GM12875 (cell line): ENCODE measurements at regions not wholly inside any gene's neighbourhood (a gene's known extent, or its start where the extent isn't known, plus 50 kb on each side); places are given as distances from the start of the nearest gene placed in this dataset.

Experiments
- H3K4me3 ChIP-seq: one replicate; pipeline ENCODE4 v1.5.1; 2011; ENCODE audit warnings: low read depth, low read length, control low read depth
- TF ChIP-seq, protein P1 (sequence below): IDR thresholded peaks from 2 replicates; pipeline ENCODE4 v1.5.1; 2011; ENCODE audit warnings: low read depth, mild to moderate bottlenecking, control low read depth, inconsistent platforms, low read length, moderate library complexity, borderline replicate concordance; ENCODE audit not compliant: insufficient read depth

DNA sequence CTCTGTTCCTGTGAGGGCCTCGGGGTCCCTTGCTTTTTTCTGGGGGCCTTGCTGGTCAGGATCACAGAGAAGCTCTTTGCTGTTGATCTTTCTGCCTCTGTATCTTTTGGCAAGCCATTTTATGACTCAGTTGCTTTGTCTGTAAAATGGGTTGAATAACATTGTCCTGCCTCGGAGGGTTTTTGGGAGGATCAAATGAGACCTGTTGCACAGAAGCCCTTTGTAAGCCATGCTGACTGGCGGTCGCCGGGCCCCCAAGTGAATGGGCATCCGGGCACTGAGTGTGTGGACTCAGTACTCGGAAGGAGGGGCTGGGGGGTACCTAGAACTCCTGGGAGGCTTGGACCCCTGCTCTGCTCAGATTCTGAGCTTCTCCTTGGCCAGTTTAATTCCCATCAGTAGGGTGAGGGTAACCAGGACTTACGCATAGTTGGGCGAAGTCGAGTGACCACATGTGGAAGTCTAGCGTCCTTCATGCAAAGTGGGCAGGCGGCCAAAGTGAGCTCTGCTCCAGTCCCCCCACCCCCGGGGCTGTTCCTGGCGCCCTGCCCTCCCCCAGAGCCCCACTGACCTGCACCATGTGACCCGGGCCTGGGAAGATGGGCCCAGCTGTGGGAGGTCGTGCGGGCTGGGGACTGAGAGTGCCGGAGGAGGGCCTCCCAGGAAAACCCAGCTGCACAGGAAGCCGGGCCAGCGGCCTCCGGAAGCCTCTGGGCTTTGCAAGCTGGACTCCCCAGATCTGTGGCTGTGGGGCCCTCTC lies 284.0 kb downstream of the SEC14L1 start:
- TF ChIP-seq, protein P1, sequence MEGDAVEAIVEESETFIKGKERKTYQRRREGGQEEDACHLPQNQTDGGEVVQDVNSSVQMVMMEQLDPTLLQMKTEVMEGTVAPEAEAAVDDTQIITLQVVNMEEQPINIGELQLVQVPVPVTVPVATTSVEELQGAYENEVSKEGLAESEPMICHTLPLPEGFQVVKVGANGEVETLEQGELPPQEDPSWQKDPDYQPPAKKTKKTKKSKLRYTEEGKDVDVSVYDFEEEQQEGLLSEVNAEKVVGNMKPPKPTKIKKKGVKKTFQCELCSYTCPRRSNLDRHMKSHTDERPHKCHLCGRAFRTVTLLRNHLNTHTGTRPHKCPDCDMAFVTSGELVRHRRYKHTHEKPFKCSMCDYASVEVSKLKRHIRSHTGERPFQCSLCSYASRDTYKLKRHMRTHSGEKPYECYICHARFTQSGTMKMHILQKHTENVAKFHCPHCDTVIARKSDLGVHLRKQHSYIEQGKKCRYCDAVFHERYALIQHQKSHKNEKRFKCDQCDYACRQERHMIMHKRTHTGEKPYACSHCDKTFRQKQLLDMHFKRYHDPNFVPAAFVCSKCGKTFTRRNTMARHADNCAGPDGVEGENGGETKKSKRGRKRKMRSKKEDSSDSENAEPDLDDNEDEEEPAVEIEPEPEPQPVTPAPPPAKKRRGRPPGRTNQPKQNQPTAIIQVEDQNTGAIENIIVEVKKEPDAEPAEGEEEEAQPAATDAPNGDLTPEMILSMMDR, result no peak
- no peak overlapping the region for H3K4me3 ChIP-seq

DNA sequence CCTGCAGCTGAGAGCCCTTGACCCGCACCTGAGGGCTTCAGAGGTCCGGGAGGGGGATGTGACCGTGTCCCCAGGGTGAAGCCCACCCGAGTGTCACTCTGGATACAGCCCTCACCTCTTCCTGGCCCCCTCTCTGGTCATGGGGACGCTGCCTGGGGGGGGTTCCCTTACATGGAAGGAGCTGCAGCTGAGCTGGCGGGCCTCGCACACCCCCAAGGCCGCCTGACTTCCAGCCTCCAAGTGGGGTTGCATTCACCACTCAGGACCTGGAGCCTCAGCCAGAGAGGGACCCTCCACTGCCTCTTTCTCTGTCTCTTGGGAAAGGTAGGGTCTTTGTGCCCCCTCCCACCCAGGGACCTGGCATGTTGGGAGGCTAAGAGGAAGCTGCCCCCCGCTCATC lies 284.6 kb downstream of the SEC14L1 start:
- TF ChIP-seq, protein P1, result no peak
- H3K4me3 ChIP-seq, result no peak overlapping the region

DNA sequence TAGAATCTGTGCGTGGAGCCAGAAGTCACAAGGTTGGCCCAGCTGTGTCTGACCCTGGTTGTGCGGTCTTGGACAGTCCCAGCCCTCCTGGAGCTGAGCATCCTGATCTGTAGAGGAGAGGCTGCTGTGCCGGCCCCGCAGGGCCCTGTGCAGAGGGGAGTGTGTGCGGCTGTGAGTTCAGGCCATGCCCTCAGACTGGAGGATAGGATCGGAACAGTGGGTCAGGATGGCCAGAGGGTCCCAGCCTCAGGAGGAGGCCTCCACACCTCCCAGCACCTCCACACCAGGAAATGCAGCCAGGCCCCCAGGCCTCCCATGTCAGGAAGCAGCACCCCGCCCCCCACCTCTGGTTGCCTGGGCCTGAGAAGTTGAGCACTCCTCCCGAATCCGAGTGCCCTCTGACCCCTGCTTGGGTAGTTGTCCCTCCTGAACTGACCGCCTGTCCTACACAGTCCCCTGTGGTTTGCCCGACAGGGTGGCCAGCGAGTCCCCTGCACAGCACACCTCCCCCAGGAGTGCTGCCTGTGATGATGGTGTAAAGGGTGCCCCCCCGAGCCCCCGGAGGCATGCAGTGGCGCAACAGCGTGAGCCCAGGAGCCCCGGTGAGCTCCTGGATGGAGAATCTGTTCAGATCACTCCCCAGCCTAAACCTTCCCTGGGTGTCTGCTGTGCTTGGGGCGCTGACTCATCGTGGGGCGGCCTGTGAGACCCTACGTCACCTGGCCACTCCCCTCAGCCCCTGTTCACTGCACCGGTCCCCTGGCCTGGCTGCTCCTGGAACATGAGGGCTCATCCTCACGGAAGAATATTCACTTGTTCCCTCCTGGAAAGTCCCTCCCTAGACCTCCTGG lies 285.2 kb downstream of the SEC14L1 start:
- TF ChIP-seq, protein P1, result no peak
- no peak overlapping the region for H3K4me3 ChIP-seq

DNA sequence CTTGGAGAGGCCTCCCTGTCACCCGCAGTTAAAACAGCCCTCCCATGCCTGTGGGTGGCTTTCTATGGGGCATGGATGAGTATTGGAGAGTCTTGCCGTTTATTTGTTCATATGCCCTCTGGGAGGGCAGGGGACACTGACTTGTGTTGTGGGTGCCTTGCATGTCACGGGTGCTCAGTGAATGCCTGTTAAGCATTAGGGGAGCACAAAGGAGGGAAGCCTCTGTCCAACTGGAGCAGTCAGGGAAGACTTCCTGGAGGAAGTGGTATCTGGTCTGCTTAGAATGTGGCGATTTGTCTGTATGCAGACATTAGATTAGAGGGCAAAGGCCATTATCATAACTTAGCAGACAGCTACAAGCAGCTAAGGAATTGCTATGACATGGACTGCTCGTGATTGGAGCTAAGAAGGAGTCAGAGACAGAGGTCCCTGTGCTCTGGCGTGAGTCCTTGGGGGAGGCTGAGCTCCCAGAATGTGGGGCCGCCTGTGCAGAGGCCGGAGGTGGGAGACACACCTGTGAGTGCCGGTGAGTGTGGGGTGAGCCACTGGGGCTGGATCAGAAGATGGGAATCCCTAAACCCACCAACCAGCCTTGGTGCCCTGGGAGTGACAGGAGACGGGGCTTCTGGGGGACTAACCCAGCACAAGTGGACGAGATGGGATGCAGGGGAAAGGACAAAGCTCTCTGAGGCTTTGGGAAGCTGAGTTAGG lies 286.1 kb downstream of the SEC14L1 start:
- H3K4me3 ChIP-seq, result no peak overlapping the region
- TF ChIP-seq, protein P1, result no peak

DNA sequence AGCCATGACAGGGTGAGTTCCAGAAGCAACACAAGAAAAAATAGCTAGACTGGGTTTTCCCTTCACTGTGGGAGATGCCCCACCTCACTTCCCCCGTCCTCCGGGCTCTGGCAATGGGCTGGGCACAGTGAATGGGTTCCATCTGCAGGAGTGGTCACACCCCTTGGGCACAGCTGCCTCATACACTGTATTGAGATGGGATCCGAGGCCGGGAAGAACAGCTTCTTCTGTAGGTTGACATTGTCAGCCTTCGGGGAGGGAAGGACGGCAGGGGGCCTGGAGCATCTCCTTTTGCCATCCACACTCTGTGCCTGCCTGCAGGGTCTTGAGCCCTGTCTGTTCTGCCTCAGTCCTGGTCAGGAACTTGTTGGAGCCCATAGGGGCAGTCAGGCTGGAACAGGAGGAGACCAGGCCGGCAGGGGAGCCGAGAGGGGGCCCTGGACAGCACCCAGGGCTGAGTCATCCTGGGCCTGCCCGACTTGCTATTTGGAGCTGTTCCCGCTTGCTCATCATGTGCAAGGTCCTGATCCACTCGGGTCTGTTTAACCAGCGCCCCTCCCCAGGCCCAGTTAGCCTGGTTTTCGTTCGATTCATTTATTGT lies 286.7 kb downstream of the SEC14L1 start:
- TF ChIP-seq, protein P1, result no peak
- no peak overlapping the region for H3K4me3 ChIP-seq

DNA sequence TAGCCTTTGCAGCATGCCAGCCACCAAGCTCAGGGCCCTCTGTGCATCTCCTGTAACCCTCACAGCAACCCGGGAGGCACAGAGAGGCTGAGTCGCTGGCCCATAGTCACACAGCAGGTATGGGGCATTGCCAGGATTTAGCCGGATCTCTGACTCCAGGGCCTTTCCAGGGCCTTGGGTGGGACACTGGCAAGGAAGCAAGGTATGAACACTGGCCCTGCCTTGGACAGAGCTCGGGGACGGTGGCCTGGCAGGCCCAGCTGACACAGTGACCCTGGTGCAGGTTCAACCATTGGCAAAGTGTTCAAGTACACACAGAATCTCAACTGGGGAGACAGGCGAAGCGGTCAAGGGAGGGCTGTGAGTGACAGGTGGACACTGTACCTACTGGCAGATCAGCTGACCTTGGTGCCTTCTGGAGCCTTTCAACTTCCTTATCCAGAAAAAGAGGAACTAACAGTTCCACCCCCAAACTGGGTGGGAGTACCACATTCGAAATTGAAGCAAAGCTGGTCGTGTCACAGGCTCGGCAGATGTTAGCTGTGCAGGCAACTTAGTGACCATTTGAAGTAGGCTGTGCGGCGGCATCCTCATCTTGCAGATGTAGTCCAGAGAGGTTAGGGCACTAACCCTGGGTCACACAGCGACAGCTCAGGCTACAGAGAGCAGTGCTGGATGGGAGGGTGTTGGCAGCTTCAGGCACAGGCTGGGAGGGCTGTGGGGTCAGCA lies 287.4 kb downstream of the SEC14L1 start:
- no peak overlapping the region for H3K4me3 ChIP-seq
- TF ChIP-seq, protein P1, result no peak
